ENCODE measurements at regions not wholly inside any gene's neighbourhood (a gene's known extent, or its start where the extent isn't known, plus 50 kb on each side); places are given as distances from the start of the nearest gene placed in this dataset.

DNA sequence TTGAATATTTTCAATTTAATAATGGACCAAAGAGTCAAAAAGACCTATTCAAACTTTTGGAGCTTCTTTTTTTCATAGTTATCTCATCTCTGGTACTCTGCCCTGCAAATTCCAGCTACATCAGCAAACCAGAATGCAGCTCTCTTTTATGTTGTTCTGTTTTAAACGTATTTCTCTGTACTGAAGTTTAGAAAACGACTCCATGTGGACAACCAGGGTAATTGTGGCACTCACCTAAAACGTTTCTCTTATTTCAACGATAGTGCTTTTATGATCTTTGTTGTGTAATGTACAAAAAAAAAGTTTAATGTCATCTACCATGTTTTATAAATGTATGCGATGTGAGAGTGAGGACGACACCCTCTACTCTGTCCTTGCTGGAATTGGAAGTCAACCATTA lies 1472.3 kb upstream of the GBE1 start:
- no peak for TF ChIP-seq CTCF (IDR thresholded peaks at IDR 0.05)
- TF ChIP-seq POLR2AphosphoS5 (IDR thresholded peaks at IDR 0.05): no peak

Measured in upper lobe of left lung (tissue), 4 donors.